PC-9 (cell line): ENCODE measurements at regions not wholly inside any gene's neighbourhood (a gene's known extent, or its start where the extent isn't known, plus 50 kb on each side); places are given as distances from the start of the nearest gene placed in this dataset.

Experiments
- BruUV-seq: library from RNA; stranded (reverse); fragments of 400-500 nt; replicated peaks from 2 replicates; lab custom pipeline; 2021; lab: Mats Ljungman, UMichigan
- CTCF ChIA-PET: fragments of 300-600 bp; sonication (Branson Sonifier 250); formaldehyde crosslinking; loops from one replicate; lab custom pipeline; 2022; ENCODE audit warnings: antibody characterized with exemption; lab: Charles Lee
- POLR2A ChIA-PET: fragments of 300-600 bp; sonication (Branson Sonifier 250); formaldehyde crosslinking; loops from one replicate; lab custom pipeline; 2022; ENCODE audit warnings: antibody characterized with exemption; ENCODE audit not compliant: unreplicated experiment; lab: Charles Lee
- DNase-seq, 2 experiments: peaks; one replicate each; pipeline versions ENCODE4 v3.0.0 to v3.0.0-alpha.2; 2015 to 2022; ENCODE audit warnings: mixed read lengths in 1 of 2
- H2AFZ ChIP-seq: fragments of 200-600 bp; sonication (generic); 2 replicates; pipeline ENCODE4 v1.8.1; 2017; ENCODE audit warnings: antibody characterized with exemption
- H3F3A ChIP-seq: fragments of 200-600 bp; sonication (generic); 2 replicates; pipeline ENCODE4 v1.8.1; 2017; ENCODE audit warnings: antibody characterized with exemption, mild to moderate bottlenecking, low read depth; ENCODE audit not compliant: insufficient read depth
- H3K27ac ChIP-seq: fragments of 200-600 bp; sonication (generic); 2 replicates; pipeline ENCODE4 v1.6.1; 2016; ENCODE audit warnings: mixed run types
- H3K27me3 ChIP-seq: fragments of 200-600 bp; sonication (generic); 2 replicates; pipeline ENCODE4 v1.6.1; 2016; ENCODE audit warnings: low read depth, mixed run types; ENCODE audit not compliant: insufficient read depth
- H3K36me3 ChIP-seq: fragments of 200-600 bp; sonication (generic); 2 replicates; pipeline ENCODE4 v1.6.1; 2016; ENCODE audit warnings: low read depth, mixed run types
- H3K4me1 ChIP-seq: fragments of 200-600 bp; sonication (generic); replicated peaks from 2 replicates; pipeline ENCODE4 v1.6.1; 2016; ENCODE audit warnings: mixed run types; ENCODE audit not compliant: insufficient read depth
- H3K4me2 ChIP-seq: fragments of 200-600 bp; sonication (generic); 2 replicates; pipeline ENCODE4 v1.6.1; 2017; ENCODE audit warnings: mixed run types
- H3K4me3 ChIP-seq: fragments of 200-600 bp; sonication (generic); 2 replicates; pipeline ENCODE4 v1.6.1; 2016; ENCODE audit warnings: mixed run types
- H3K79me2 ChIP-seq: fragments of 200-600 bp; sonication (generic); 2 replicates; pipeline ENCODE4 v1.6.1; 2017; ENCODE audit warnings: low read depth, mixed run types
- H3K9me2 ChIP-seq: fragments of 200-600 bp; sonication (generic); 2 replicates; pipeline ENCODE4 v1.8.1; 2017; ENCODE audit warnings: mild to moderate bottlenecking; ENCODE audit not compliant: insufficient read depth
- H3K9me3 ChIP-seq: fragments of 200-600 bp; sonication (generic); 2 replicates; pipeline ENCODE4 v1.8.1; 2016; ENCODE audit warnings: low read depth; ENCODE audit not compliant: insufficient read depth
- H4K20me1 ChIP-seq: fragments of 200-600 bp; sonication (generic); 2 replicates; pipeline ENCODE4 v1.8.1; 2017; ENCODE audit not compliant: insufficient read depth
- CTCF ChIP-seq: fragments of 200-600 bp; sonication (generic); conservative IDR thresholded peaks from 2 replicates; pipeline ENCODE4 v1.6.1; 2017; ENCODE audit warnings: mixed run types, antibody characterized with exemption, mild to moderate bottlenecking, moderate library complexity
- EZH2 ChIP-seq: fragments of 200-600 bp; sonication (generic); IDR thresholded peaks from 2 replicates; pipeline ENCODE4 v1.8.0; 2017; ENCODE audit warnings: antibody characterized with exemption, low read depth
- intact Hi-C: fragments of 100-400 bp; cut with micrococcal nuclease; formaldehyde crosslinking; loops from one replicate; pipeline ENCODE4 v1.10.0; 2022; ENCODE audit not compliant: unreplicated experiment

DNA sequence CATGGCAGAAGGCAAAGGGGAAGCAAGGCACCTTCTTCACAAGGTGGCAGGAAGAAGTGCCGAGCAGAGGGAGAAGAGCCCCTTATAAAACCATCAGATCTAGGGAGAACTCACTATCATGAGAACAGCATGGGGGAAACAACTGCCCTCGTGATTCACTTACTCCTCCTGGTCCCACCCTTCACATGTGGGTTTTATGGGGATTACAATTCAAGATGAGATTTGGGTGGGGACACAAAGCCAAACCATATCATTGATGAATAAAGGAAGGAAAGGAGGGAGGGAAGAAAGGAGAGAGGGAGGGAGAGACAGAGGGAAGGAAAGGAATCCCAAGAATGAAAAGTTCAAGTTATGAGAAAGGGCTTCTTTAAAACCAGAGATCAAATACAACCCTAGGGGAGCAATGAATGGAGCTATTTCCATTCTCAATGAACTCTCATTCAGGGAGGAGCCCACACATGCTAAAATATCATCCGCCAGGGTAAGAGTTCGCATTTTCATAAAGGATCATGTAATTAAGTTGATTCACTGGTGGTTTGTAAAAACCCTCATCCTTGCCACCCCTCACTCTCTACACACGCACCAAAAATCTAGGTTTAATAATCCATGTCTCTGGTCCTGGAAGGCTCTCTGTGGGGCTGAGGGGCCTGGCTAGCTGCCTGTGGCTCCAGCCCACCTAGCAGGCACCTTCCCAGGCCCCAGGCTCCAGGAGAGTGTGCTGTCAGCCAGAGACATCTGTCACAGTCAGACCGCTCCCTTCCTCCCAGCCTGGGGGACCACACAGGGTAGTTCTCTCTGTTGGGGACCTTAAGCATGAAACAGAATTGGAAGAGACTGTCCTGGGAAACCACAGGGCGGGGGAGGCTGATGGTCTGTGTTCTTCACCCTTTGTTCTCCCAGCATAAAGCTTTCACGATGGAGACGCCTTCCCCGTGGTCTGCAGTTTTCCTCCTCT is 94.0 kb downstream of the CCDC185 start:
- Histone ChIP-seq H3K9me2 (no peaks in the 10 kb centered on the region), H3K36me3 (no peaks in the 10 kb centered on the region), H3F3A (no peaks in the 10 kb centered on the region), H4K20me1 (no peaks in the 10 kb centered on the region), H3K27me3 (peaks cover 45% of the 10 kb centered on the region), H3K27ac (no peak overlapping the region), H3K4me1 (no peaks in the 10 kb centered on the region), H3K4me3 (no peak overlapping the region), H3K79me2 (no peaks in the 10 kb centered on the region), H3K9me3 (no peaks in the 10 kb centered on the region), H2AFZ (no peak overlapping the region), H3K4me2 (no peak overlapping the region)
- intact Hi-C loops = no loop called here
- no TSS peak for BruUV-seq
- no peak for DNase-seq
- TF ChIP-seq EZH2 (no peak), CTCF (no peak)
- POLR2A ChIA-PET = no interaction called here
- CTCF ChIA-PET = interaction anchor here (0.7 kb wide), 1 partner anchor 69 kb away, joined by 4 read pairs; no protein-coding TSS in a partner anchor

- Histone ChIP-seq H3K4me3 (no peak overlapping the region), H3K4me2 (no peak overlapping the region), H3K36me3 (no peaks in the 10 kb centered on the region), H3K27me3 (peaks cover 45% of the 10 kb centered on the region), H3K4me1 (no peaks in the 10 kb centered on the region), H3K9me2 (no peaks in the 10 kb centered on the region), H3K9me3 (no peaks in the 10 kb centered on the region), H4K20me1 (no peaks in the 10 kb centered on the region), H3K27ac (no peak overlapping the region), H2AFZ (no peak overlapping the region), H3F3A (no peaks in the 10 kb centered on the region), H3K79me2 (no peaks in the 10 kb centered on the region)
- BruUV-seq = no TSS peak
- ChIA-PET POLR2A (no interaction called here), CTCF (no interaction called here)
- TF ChIP-seq CTCF (no peak), EZH2 (no peak)
- no peak for DNase-seq
- intact Hi-C loops = no loop called here
These were observed 94.7 kb downstream of the CCDC185 start for GRCh38 chr1:223487887-223488259.

GRCh38 chr1:223489439-223489838 is 96.2 kb downstream of the CCDC185 start:
- Histone ChIP-seq H3K79me2 (no peaks in the 10 kb centered on the region), H3K27me3 (peaks cover 37% of the 10 kb centered on the region), H4K20me1 (no peaks in the 10 kb centered on the region), H3K4me2 (no peak overlapping the region), H3F3A (no peaks in the 10 kb centered on the region), H3K4me1 (no peaks in the 10 kb centered on the region), H2AFZ (no peak overlapping the region), H3K36me3 (no peaks in the 10 kb centered on the region), H3K27ac (no peak overlapping the region), H3K9me3 (no peaks in the 10 kb centered on the region), H3K4me3 (no peak overlapping the region), H3K9me2 (no peaks in the 10 kb centered on the region)
- ChIA-PET POLR2A (no interaction called here), CTCF (no interaction called here)
- no peak for DNase-seq
- no TSS peak for BruUV-seq
- no peak for TF ChIP-seq CTCF
- no peak for TF ChIP-seq EZH2
- intact Hi-C loops = no loop called here
